ENCODE measurements at regions not wholly inside any gene's neighbourhood (a gene's known extent, or its start where the extent isn't known, plus 50 kb on each side); places are given as distances from the start of the nearest gene placed in this dataset.

DNA sequence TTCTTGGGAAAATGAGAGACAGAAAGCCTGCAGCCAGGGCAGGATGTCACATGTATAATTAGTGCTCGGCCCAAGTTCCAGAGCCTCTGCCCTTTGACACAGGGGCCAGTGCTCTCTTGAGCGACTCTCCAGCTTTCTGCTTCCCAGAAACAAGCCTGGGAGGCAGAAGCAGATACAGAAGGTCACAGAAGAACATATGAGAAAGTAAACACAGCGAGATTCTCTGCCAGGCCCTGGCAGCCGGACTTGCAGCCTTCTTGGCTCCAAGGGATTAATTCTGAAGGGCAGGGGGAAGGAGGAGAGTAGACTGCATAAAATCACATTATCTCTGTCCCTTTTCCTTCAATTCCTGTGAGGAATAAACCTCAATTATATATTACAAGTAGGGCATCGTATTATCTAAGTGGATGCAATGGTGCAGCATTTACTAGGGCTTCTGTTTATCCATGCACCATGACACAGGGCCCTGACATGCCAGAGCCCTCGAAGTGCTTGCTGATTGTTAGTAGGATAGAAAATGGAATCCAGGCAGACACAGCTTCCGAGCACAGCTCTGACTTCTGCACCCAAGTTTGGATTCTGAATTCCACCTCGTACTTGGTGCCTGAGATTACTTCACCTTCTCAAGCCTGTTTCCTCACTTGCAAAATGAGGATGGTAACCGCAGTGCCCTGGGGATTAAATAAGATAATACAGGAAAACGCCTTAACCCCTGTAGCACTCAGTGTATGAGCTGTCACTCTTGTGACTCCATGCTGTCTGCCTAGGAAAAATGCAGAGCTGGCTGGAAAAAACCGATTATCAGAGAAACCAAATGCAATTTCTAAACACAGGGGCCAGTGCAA, 536.5 kb downstream of the TNS3 start:
- DNase-seq (ENCODE audit: extremely low read depth in 1 of 2, low read depth in 1 of 2) = no peak

DNA sequence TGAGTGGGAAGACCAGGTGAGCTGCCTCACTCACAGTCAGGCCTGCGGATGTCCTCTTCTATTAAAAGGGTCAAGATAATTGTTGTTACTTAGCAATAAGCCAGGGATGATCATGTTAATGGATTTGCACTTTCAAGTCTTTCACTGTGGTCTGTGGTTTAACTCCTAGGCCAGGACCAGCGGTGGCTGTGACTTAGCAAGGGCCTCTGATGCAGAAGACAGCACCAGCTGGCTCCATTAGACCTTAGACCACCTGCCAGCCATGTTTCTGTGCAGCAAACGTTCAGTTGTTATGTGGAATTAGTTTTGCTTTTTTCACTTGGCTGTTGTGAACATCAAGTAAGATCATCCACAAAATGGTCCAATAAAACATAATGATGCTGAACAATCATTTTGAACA, 537.3 kb downstream of the TNS3 start:
- no peak for DNase-seq (ENCODE audit: extremely low read depth in 1 of 2, low read depth in 1 of 2)

DNA sequence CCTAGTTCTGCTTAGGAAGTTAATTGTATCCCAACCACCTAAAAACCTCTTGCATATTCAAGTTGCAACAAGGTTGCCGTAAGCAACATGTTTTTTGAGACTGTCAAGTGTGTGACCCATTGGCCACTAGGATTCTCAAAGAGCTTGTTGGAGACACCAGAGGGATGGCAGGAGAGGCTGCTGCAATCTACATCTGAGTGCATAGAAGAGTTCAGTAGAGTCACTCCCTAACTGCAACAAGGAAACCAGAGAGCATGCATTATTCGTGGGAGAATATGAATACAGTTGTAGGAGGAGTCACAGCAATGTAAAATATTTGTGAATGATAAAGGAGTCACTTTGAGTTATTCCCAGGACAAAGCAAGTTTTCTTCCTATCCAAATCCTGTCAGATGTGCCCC, 538.6 kb downstream of the TNS3 start:
- no peak for DNase-seq (ENCODE audit: extremely low read depth in 1 of 2, low read depth in 1 of 2)

DNA sequence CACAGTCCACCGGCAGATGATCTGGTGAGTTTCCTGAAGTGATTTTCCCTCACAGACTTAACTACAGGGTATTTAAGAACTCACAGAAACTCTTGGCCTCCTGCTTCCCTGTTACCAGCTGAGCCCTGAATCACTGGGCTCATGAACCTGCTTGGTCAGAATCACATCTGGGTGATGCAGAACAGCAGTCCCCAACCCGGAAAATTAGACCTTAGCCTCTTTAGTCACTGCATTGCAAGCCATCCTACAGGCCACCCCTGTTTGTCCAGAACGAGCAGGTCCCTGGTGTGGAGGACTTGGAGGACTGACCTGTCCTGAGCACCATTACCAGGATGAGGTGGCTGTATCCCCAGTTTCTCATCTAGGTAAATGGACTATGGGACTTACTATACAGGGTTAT, 539.2 kb downstream of the TNS3 start:
- no peak for DNase-seq (ENCODE audit: extremely low read depth in 1 of 2, low read depth in 1 of 2)

DNA sequence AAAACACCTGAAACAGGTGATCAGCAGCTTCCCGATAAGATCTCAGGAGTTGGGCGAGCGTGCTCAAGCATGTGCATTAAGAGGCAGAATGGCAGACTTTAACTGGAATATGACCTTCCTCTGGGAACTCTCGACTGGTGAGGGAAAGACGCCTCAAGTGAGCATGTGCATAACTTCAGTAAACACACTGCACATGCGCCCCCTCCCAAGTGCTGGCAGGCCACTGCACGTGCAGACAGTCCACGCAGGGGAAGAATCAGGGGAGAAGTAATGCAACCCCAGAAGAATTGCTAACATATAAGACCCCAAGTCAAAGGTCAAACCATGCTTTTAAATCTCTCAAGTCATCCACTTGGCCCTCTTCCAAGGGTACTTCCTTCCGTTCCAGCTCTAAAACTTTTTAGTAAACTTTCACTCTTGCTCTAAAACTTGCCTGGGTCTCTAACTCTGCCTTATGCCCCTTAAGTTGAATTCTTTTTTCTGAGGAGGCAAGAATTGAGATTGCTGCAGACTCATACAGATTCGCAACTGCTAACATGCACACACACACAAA, 541.0 kb downstream of the TNS3 start:
- DNase-seq (ENCODE audit: extremely low read depth in 1 of 2, low read depth in 1 of 2) = no peak

DNA sequence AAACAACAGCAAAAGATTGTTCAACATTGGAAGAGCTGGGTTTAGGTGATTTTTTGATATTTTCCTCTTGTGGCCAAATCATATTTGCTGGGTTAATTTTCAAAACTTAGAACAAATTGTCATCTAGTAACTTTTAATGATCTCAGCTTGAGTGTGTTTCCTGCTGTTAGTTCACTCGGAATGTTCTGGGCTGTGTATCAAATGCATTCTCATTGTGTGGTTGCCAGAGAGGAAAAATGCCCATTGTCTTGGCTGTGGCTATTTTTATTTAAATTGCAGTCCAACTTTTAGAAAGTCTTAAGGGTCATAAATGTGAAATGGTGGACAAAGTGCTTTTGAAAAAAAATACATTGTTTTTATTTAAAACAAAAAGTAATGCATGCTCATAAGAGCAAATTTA, 542.0 kb downstream of the TNS3 start:
- DNase-seq (ENCODE audit: extremely low read depth in 1 of 2, low read depth in 1 of 2) = no peak

DNA sequence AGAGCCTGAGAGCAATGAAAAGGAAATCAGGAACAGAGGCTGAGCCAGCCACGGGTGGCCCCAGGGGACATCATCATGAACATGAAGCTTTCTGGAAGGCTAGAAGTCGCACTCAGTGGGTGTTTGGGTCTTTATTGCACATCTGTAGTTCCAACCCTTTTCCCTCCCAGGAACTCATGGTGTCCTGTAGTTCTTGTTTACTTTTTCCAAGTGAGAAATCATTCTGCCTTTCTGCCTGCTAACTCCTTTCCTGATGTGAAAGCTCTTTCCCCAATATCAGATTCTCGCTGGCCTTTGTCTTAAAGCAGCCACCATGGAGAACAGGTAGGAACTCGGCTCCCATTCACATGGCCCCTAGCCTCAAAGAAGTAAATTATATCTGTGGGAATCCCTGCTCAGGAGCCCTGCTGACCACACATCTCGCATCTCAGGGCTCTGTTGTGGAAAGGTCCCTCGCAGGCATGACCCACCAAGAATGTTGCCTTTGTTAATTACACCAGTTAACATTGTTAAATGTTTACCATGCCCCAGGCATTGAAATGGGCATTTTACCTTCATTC, 542.7 kb downstream of the TNS3 start:
- no peak for DNase-seq (ENCODE audit: extremely low read depth in 1 of 2, low read depth in 1 of 2)

DNA sequence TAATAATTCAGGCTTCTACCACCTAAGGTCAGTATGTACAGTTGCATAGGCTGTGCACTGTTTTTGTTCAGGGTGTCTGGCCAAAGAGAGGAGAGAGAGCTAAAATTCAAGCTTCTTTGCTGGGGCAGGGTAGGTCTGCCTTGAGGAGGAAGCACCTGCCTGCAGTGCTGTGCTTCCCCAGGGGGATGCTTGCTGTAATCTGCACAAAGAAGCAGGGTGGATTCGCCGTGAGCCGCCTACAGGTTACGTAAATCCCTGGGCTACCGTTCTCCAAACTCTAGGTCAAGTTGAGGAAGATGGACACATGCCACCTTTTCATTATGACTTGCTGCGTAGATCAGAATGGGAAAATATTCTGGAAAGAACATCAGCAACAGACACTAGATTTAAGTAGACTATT, 543.3 kb downstream of the TNS3 start:
- DNase-seq (ENCODE audit: extremely low read depth in 1 of 2, low read depth in 1 of 2) = no peak

DNA sequence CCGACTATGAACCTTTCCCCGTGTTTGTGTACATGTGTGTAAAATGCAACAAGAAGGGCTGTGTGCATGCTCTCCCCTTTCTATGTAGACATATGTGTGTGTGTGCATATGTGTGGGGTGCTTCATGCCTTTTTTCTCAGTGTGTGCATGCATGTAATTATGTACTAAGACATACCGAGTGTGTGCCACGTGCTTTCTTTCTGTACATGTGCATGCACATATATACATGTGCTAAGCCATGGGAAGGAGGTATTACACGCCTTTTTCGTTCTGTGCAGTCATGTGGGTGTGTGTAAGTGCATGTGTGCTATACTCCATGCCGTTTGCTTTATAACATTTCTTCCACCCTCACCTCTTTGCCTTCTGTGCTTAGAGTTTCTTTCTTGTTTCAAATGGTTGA, 544.3 kb downstream of the TNS3 start:
- DNase-seq (ENCODE audit: extremely low read depth in 1 of 2, low read depth in 1 of 2) = no peak

DNA sequence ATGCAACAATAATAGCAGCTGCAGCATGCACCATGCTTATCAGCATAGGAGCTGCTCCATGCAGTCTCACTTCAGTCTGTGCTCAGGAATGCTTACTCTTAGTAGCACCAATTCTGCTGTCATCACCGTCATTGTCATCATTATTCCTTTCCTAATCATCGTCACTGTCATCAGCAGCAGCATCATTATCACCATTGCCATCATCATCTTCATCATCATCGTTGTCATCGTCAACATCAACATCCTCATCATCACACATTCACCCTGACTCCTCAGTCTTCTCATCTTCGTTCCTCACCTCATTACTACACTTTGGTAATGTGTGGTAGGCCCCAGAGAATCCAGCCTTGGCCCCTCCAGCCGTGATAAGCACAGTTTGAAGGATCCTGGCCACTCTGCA, 545.0 kb downstream of the TNS3 start:
- DNase-seq (ENCODE audit: extremely low read depth in 1 of 2, low read depth in 1 of 2) = no peak

DNA sequence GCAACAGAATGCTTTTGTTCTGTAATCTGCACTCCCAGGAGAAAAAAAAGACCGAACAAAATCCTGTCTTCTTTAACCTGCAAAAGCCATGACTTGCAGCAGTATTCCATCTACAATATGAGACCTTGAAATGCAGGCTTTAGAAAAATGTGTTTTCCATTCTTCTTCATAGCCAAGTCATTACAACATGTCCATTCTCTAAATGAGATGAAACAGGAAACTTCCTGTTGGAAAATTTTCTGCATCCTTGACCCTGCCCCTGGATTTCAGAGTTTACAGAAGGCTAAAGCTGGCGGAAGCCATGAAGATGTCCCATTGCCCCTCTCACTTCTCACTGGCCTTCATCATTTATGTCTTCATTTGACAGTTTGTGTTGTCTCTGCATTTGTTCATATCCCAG, 546.4 kb downstream of the TNS3 start:
- DNase-seq (ENCODE audit: extremely low read depth in 1 of 2, low read depth in 1 of 2) = no peak

DNA sequence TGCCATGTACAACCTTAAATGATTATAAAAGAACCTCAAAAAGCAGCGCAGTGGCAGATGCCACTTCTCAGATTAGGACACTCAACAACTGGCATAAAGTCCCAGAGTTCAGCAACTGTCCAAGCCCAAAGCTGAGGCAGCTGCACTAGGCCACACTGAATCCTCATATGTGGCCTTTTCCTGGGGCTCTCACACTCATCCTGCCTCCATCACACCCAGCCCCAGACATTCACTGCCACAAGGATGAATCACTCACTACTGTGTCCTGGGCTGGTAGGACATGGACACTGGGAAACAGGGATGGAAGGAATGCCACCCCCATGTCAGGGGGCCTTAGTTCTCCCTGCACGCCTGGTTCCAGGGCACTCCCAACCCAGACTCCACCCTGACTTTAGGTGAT, 547.7 kb downstream of the TNS3 start:
- no peak for DNase-seq (ENCODE audit: extremely low read depth in 1 of 2, low read depth in 1 of 2)

DNA sequence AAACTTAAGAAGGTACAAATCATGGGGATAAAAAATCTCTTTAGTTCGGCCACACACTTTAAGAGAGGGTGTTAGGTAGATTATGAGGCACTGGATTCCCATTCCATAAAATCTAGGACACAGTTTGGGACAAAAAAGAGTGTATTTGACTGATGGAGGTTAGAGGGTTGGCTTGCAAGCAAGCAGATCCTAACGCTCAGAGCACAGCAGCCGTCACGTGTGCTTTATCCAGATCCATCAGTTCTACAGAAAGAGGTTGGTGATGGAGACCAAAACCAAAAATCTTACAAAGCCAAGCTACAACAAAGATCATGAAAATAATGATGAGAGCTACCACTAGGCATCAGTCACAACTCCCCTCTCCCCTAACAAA, 549.4 kb downstream of the TNS3 start:
- DNase-seq (ENCODE audit: extremely low read depth in 1 of 2, low read depth in 1 of 2) = no peak

DNA sequence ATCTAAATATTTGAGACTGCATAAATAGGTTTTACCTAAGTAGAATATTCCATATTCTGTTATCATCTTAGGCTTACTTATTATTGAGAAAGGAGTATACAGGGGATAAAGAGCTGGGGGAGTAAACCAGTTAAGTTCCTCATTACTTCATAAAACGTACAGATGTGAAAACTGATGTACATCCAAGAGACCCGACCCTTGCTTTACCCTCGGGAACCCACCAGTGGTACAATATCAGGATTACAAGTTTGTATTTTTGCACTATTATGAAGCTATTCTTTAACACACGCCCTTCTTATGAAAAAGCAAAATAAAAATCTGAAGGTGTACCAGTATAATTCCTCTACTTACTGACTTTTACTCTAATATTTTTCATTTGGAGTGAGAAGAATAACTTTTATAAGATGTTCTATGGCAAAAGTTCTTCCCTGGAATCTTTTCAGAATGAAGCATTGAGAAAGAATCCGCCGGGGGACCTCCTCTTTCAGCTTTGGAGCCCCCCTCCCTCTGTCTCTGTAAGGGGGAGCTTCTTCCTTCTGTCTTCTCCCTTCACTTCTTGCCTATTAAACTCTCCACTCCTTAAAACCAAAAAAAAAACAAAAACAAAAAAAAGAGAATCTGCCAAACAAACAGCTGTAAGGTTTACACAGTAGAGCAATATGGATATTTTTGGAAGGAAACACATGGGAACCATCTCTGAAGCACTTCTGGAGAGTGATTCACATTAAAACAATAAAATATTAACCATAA, 550.0 kb downstream of the TNS3 start:
- DNase-seq (ENCODE audit: extremely low read depth in 1 of 2, low read depth in 1 of 2) = no peak

DNA sequence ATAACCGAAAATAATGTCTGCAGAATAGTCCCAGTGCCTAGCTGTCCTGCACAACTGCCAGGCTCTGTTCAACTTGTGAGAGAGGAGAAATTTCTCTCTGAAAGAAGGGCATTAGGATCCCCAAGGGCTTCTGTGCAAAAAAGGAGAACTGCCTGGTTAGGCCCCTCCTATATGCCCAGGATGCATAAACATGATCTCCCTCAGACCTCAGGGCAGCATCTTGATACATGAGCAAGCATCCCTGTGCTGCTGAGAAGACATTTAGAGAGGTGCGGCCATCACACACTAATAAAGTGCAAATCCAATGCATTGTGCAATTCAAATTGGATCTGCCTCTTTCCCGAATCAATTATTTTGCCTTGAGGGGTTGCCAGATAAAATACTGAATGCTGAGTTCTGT, 553.6 kb downstream of the TNS3 start:
- DNase-seq (ENCODE audit: extremely low read depth in 1 of 2, low read depth in 1 of 2) = no peak

DNA sequence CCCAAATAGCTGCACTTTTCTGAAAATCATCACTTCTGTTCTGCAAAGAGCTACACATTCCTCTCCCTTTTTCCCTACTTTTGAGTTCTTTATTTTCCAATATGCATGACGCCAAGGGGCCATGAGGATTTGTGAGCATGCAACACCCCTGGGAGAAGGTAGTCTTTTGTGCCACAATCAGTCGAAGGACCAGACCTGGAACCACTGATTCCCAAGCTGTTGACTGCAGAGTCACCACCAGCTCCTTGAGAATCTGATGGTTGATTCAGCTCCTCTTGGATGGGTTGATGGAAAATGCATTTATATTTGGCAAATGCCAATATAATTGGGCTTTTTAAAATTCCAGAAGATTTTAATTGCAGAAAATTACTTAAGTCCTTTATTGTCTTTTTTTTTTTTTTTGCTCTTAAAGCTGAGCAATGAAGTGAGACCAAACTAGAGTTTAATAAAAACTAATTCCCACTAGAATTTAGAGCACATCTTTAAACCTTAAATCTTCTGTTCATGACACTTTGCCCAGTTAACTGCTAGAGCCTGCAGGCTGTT, 554.1 kb downstream of the TNS3 start:
- no peak for DNase-seq (ENCODE audit: extremely low read depth in 1 of 2, low read depth in 1 of 2)

DNA sequence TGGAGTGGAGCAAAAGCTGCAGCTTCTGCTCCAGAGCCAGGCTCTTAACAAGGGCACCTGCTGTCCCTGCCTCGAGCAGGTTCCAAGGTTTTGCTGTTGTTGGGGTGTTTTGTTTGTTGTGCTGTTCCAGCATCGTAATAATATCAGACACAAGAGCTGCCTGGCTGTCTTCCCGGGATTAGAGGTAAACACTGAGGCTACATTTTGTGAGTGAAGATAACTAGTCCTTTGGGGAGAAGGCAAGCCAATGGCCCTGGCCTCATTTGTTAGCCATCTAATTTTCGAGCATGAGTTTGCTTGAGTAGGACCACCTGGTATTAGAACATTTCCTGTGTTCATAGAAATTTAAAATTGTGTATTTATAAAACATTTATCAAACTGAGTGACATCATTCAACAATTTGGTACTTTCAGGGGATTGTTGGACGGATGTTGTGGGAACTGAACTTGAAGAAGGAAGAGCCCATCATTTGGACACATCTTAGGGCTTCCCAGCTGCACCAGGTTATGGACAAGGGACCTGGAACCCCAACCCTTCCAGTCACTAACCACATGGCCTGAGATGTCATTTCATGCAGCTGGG, 555.0 kb downstream of the TNS3 start:
- no peak for DNase-seq (ENCODE audit: extremely low read depth in 1 of 2, low read depth in 1 of 2)

DNA sequence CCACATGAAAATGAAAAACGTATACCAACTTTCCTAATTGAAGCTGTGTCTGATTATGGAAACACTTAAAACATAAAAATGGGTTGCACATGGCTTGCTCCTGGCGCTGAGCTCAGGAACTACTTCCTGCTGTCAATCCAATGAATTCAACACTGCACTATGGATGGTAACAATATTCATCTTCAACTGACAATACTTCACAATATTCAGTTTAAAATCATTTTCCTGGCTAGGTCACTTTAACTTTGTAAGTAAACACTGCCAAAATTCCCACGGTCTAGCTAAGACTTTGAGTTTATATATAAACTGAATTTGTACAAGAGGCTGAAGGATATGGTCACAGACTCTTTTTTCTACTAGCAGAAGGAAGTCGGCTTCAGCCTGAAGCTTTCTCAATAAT, 556.9 kb downstream of the TNS3 start:
- no peak for DNase-seq (ENCODE audit: extremely low read depth in 1 of 2, low read depth in 1 of 2)

DNA sequence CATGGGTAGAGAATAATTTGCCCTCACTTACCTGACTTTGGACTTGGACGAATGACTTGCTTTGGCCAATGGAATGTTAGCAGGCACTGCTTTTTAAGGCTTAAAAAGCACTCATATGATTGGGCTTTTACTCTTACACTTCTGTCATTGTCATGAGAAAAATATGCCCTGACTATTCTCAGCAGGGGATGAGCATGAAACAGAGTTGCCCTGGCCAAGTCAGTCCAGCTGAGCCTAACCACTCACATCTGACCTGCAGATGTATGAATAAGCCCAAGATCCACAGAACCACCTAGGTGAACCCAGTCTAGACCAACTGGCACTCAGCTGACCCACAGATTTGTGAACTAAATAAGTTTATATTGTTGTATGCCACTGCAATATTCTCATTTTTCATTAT, 573.5 kb downstream of the TNS3 start:
- no peak for DNase-seq (ENCODE audit: extremely low read depth in 1 of 2, low read depth in 1 of 2)

DNA sequence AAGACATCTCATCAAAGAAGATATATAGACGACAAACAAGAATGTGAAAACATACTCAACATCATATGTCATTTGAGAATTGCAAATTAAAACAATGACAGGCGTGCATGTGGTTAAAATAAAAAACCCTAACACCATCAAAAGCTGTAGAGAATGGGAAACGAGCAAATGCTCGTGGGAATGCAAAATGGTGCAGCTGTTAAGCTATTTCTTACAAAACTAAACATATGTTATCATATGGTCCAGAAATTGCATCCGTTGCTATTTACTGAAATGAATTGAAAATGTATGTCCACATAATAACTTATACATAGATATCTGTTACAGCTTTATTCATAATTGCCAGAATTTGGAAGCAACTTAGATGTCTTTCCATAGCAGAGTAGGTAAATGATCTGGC, 574.4 kb downstream of the TNS3 start:
- DNase-seq (ENCODE audit: extremely low read depth in 1 of 2, low read depth in 1 of 2) = no peak

DNA sequence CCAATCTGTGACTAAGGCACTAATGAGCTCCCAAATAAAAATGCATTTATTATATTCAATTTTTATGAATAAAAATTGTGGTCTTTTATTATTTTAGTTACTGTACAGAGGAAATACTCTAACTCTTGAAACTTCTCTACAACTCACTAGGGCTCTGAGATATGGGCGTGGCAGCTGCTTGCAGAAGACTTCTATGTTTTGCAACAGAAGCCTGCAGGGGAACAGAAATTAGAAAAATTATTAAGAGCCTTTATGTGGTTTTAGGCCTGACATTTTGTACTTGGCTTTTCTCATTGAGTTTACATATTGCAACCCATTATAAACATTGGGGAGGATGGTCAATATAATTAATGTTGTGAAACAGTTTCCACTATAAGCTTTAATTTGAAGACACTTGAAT, 581.4 kb downstream of the TNS3 start:
- DNase-seq (ENCODE audit: extremely low read depth in 1 of 2, low read depth in 1 of 2) = no peak
